Parathyroid adenoma (tissue), 2 donors: ENCODE measurements at regions not wholly inside any gene's neighbourhood (a gene's known extent, or its start where the extent isn't known, plus 50 kb on each side); places are given as distances from the start of the nearest gene placed in this dataset.

Experiments used
- H2AFZ ChIP-seq: fragments of 300-600 bp; sonication (generic); one replicate; pipeline ENCODE4 v1.7.0; 2017; ENCODE audit warnings: antibody characterized with exemption, mild to moderate bottlenecking
- H3K27ac ChIP-seq: fragments of 300-600 bp; sonication (generic); one replicate; pipeline ENCODE4 v1.7.0; 2017
- H3K27me3 ChIP-seq: fragments of 300-600 bp; sonication (generic); one replicate; pipeline ENCODE4 v1.7.0; 2017; ENCODE audit warnings: low read length; ENCODE audit not compliant: control insufficient read depth, insufficient read depth
- H3K36me3 ChIP-seq: fragments of 300-600 bp; sonication (generic); one replicate; pipeline ENCODE4 v1.7.0; 2017; ENCODE audit warnings: low read length; ENCODE audit not compliant: control insufficient read depth, insufficient read depth
- H3K4me1 ChIP-seq: fragments of 300-600 bp; sonication (generic); one replicate; pipeline ENCODE4 v1.7.0; 2017; ENCODE audit warnings: control low read depth
- H3K4me2 ChIP-seq: fragments of 300-600 bp; sonication (generic); one replicate; pipeline ENCODE4 v1.7.0; 2017; ENCODE audit warnings: low read length
- H3K4me3 ChIP-seq: fragments of 300-600 bp; sonication (generic); one replicate; pipeline ENCODE4 v1.7.0; 2017; ENCODE audit warnings: low read depth, low read length
- H3K79me2 ChIP-seq: fragments of 300-600 bp; sonication (generic); one replicate; pipeline ENCODE4 v1.7.0; 2017; ENCODE audit warnings: control low read depth
- H3K9ac ChIP-seq: fragments of 300-600 bp; sonication (generic); one replicate; pipeline ENCODE4 v1.7.0; 2017; ENCODE audit warnings: mild to moderate bottlenecking
- H3K9me3 ChIP-seq: fragments of 300-600 bp; sonication (generic); one replicate; pipeline ENCODE4 v1.7.0; 2017; ENCODE audit warnings: low read length; ENCODE audit not compliant: control insufficient read depth
- CTCF ChIP-seq: fragments of 300-600 bp; sonication (generic); IDR thresholded peaks from one replicate; pipeline ENCODE4 v1.7.0; 2017; ENCODE audit warnings: antibody characterized with exemption, mild to moderate bottlenecking
- donor health status: primary hyperparathyroidism.

GRCh38 chr2:819121-819520 is 131.5 kb upstream of the SNTG2 start:
- Histone ChIP-seq H3K4me2 (no peak overlapping the region), H3K27ac (no peak overlapping the region), H3K9me3 (no peaks in the 10 kb centered on the region), H3K27me3 (no peaks in the 10 kb centered on the region), H3K4me3 (no peak overlapping the region), H3K36me3 (no peaks in the 10 kb centered on the region), H3K4me1 (no peaks in the 10 kb centered on the region), H2AFZ (no peak overlapping the region), H3K9ac (no peak overlapping the region), H3K79me2 (no peaks in the 10 kb centered on the region)
- TF ChIP-seq CTCF = no peak

GRCh38 chr2:817336-818015 is 133.2 kb upstream of the SNTG2 start:
- Histone ChIP-seq H3K4me3 (no peak overlapping the region), H3K9me3 (no peaks in the 10 kb centered on the region), H3K27me3 (no peaks in the 10 kb centered on the region), H3K9ac (no peak overlapping the region), H3K4me1 (no peaks in the 10 kb centered on the region), H2AFZ (no peak overlapping the region), H3K79me2 (no peaks in the 10 kb centered on the region), H3K4me2 (no peak overlapping the region), H3K36me3 (no peaks in the 10 kb centered on the region), H3K27ac (no peak overlapping the region)
- no peak for TF ChIP-seq CTCF

GRCh38 chr2:816278-816677 is 134.4 kb upstream of the SNTG2 start:
- no peaks in the 10 kb centered on the region for H3K9me3 ChIP-seq
- no peaks in the 10 kb centered on the region for H3K4me1 ChIP-seq
- no peak overlapping the region for H3K4me2 ChIP-seq
- H3K27ac ChIP-seq = no peak overlapping the region
- no peaks in the 10 kb centered on the region for H3K79me2 ChIP-seq
- H3K4me3 ChIP-seq = no peak overlapping the region
- no peak overlapping the region for H3K9ac ChIP-seq
- no peak for TF ChIP-seq CTCF
- H2AFZ ChIP-seq = no peak overlapping the region
- H3K27me3 ChIP-seq = no peaks in the 10 kb centered on the region
- H3K36me3 ChIP-seq = no peaks in the 10 kb centered on the region

- no peak overlapping the region for H3K4me3 ChIP-seq
- H3K9me3 ChIP-seq = no peaks in the 10 kb centered on the region
- no peaks in the 10 kb centered on the region for H3K4me1 ChIP-seq
- H3K27me3 ChIP-seq = no peaks in the 10 kb centered on the region
- H3K9ac ChIP-seq = no peak overlapping the region
- H3K4me2 ChIP-seq = no peak overlapping the region
- no peak for TF ChIP-seq CTCF
- no peak overlapping the region for H3K27ac ChIP-seq
- no peaks in the 10 kb centered on the region for H3K36me3 ChIP-seq
- H3K79me2 ChIP-seq = no peaks in the 10 kb centered on the region
- no peak overlapping the region for H2AFZ ChIP-seq
These were observed 133.2 kb upstream of the TMEM18 start for GRCh38 chr2:810397-810796.

- Histone ChIP-seq H3K4me1 (no peaks in the 10 kb centered on the region), H3K9me3 (no peaks in the 10 kb centered on the region), H2AFZ (no peak overlapping the region), H3K9ac (no peak overlapping the region), H3K27me3 (no peaks in the 10 kb centered on the region), H3K4me2 (no peak overlapping the region), H3K79me2 (no peaks in the 10 kb centered on the region), H3K27ac (no peak overlapping the region), H3K4me3 (no peak overlapping the region), H3K36me3 (no peaks in the 10 kb centered on the region)
- TF ChIP-seq CTCF = no peak
These were observed 130.1 kb upstream of the TMEM18 start for GRCh38 chr2:807300-807699.
